Activated T-helper 17 cell treated with anti-CD3 and anti-CD28 coated beads, Interleukin-2, amount 50 U/mL, for 72 hours (primary cell): ENCODE measurements at regions not wholly inside any gene's neighbourhood (a gene's known extent, or its start where the extent isn't known, plus 50 kb on each side); places are given as distances from the start of the nearest gene placed in this dataset.
A peak's percentile ranks its signal among the peaks of the same experiment; 100 is the strongest.

Experiments
- ATAC-seq: fragments of 150-1000 bp; cut with Tn5 transposase; replicated peaks from 2 replicates; pipeline ENCODE4 v1.10.0; 2021; ENCODE audit warnings: mild to moderate bottlenecking, moderate library complexity
- H3K27ac Mint-ChIP-seq: one replicate; pipeline ENCODE4 v1.8.0; 2022; ENCODE audit warnings: mixed read lengths
- H3K27me3 Mint-ChIP-seq: one replicate; pipeline ENCODE4 v1.8.0; 2022; ENCODE audit warnings: mixed read lengths
- H3K36me3 Mint-ChIP-seq: one replicate; pipeline ENCODE4 v1.8.0; 2022; ENCODE audit warnings: low read depth, mild to moderate bottlenecking, mixed read lengths
- H3K4me1 Mint-ChIP-seq: one replicate; pipeline ENCODE4 v1.8.0; 2022; ENCODE audit warnings: mixed read lengths
- H3K4me3 Mint-ChIP-seq: one replicate; pipeline ENCODE4 v1.8.0; 2022; ENCODE audit warnings: mild to moderate bottlenecking, mixed read lengths
- H3K9me3 Mint-ChIP-seq: one replicate; pipeline ENCODE4 v1.8.0; 2022; ENCODE audit warnings: mixed read lengths

DNA sequence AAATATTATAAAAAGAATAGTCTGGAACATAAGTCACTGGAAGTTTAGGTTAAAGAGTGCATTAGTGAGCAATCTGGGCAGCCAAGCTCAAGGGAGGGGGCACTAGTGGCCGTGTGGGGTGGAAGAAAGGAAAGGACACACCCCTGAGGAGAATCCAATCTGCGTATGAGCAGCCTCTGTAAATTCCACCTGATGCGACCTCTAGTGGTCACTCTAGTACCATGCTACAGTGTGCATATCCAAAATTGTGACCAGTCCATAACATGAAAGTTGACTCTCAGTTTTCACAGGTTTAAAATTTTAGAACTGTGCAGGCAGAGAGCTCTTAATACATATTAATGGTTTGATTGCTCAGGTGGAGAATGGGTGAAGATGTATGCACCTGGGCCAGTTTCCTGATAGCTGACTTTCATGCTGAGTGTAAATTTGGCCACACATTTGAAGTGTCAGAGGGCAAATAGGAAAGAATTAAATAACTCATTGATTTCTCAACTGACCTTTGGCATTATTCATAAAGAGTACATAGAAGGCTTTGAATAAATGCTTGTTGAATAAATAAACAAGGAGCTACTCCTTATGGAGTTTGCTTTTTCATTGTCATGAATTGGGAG is 105.9 kb upstream of the C21orf91 start:
- peak; percentile 96 for ATAC-seq
- H3K27ac Mint-ChIP-seq, result no peak overlapping the region
- H3K4me3 Mint-ChIP-seq, result no peak overlapping the region
- H3K9me3 Mint-ChIP-seq, result peaks cover 8% of the 10 kb centered on the region
- H3K27me3 Mint-ChIP-seq, result no peaks in the 10 kb centered on the region
- no peaks in the 10 kb centered on the region for H3K4me1 Mint-ChIP-seq
- no peaks in the 10 kb centered on the region for H3K36me3 Mint-ChIP-seq

DNA sequence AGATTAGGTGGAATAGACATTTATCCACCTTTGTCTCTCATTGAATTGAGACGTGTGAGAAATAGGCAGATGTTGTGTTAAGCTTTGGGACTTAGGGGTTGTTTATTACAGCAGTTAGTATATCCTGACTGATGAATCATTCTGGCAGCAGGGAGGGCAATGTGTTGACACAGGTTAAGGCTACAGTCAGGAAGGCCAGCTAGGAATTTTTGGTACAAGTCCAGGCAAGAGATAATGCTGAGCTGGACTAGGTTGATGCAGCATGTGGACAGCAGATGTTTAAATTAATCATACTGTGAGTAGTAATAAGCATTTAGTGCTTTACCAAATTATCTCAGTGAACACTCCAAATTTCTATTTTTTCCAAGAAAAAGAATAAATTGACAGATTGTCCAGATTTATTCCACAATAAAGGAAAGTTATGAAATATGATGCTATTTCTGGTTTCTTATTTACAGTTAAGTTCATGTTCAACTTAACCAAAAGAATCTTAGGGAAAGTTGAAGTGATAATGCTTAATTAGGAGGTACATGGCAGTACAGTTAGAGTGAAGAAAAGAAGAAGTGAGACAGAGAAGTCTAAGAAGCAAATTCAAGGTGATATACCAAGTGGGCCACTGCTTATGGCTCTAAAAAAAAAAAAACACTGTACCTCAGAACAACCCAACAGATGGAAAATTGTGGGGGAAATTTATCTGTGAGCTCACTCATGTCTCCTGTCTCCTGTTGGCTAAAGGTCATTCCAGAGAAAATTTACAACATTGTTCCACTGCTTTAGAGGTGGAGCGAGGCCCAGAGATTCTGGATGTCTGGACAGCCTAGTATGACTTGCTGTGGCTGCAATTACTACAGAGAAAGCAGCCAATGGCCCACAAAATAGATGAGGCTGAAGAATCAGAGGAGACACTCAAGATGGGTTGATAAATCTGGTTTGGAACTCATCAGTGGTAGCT is 102.7 kb upstream of the C21orf91 start:
- Mint-ChIP-seq H3K9me3 (peaks cover 17% of the 10 kb centered on the region), H3K4me3 (no peak overlapping the region), H3K27ac (no peak overlapping the region), H3K4me1 (no peaks in the 10 kb centered on the region), H3K36me3 (no peaks in the 10 kb centered on the region), H3K27me3 (no peaks in the 10 kb centered on the region)
- no peak for ATAC-seq

DNA sequence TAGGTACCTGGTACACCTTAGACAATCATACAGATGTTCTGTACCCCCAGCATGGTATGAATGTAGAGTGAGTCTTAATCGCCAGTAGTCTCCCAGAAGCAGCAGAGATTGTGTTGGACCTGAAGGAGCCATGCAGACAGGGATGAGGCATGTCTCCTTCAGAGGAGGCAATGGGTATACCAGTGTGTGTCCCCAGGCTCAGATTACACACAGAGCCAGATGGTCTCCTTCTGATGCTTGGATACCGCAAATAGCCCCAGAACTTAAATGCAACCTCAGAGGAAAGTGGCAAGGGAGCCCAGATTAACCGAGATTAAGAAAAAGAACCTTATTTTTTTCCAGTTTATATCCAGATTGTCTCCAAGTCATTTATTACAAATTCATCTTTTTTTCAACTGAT is 96.8 kb upstream of the C21orf91 start:
- ATAC-seq, result no peak
- Mint-ChIP-seq H3K9me3 (peaks cover 17% of the 10 kb centered on the region), H3K27ac (no peak overlapping the region), H3K4me1 (no peaks in the 10 kb centered on the region), H3K36me3 (no peaks in the 10 kb centered on the region), H3K4me3 (no peak overlapping the region), H3K27me3 (no peaks in the 10 kb centered on the region)

DNA sequence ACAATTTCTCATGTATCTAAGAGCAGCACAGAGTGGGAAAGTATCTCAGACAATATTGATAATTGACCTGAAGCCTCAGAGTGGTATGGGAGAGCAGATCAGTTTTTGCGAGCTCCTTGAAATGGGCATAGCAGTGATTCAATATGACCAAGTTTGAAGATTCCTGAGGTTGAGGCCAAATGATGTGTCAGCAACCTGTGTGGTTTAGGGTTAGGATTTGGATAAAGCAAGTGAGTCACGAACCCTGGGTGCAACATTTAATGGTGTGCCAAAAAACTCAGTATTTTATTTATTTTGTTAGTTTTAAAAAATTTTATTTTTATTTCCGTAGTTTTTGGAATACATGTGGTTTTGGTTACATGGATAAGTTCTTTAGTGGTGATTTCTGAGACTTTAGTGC is 92.5 kb upstream of the C21orf91 start:
- Mint-ChIP-seq H3K27me3 (no peaks in the 10 kb centered on the region), H3K4me1 (no peaks in the 10 kb centered on the region), H3K36me3 (no peaks in the 10 kb centered on the region), H3K4me3 (no peak overlapping the region), H3K9me3 (no peaks in the 10 kb centered on the region), H3K27ac (no peak overlapping the region)
- ATAC-seq, result peak; percentile 19

DNA sequence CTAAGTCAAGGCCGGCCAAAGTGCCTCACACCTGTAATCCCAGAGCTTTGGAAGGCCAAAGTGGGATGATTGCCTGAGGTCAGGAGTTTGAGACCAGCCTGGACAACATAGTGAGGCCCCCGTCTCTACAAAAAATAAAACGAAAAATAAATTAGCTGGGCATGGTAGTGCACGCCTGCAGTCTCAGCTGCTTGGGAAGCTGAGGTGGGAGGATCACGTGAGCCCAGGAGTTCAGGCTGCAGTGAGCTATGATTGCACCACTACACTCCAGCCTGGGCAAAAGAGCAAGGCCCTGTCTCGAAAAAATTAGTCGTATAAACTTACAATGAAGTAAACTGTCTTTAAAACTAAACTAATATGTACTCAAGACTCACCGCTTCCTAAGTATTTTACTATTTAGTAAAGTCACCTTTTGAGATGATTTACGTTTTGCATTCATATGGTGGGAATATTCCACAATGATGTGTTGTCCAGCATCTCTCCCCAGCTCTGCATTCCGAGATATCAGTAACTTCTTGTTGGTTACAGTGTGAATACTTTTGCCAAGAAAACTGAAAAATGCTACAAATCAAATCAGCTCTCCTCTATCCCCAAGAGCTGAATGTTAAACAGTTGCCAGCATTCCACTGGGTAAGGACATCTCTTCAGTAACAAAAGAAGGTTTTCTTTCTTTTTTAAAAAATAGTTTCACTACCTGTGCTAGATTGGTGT is 84.9 kb upstream of the C21orf91 start:
- Mint-ChIP-seq H3K27me3 (no peaks in the 10 kb centered on the region), H3K9me3 (peaks cover 5% of the 10 kb centered on the region), H3K36me3 (no peaks in the 10 kb centered on the region), H3K4me3 (no peak overlapping the region), H3K4me1 (peaks cover 13% of the 10 kb centered on the region), H3K27ac (no peak overlapping the region)
- no peak for ATAC-seq

DNA sequence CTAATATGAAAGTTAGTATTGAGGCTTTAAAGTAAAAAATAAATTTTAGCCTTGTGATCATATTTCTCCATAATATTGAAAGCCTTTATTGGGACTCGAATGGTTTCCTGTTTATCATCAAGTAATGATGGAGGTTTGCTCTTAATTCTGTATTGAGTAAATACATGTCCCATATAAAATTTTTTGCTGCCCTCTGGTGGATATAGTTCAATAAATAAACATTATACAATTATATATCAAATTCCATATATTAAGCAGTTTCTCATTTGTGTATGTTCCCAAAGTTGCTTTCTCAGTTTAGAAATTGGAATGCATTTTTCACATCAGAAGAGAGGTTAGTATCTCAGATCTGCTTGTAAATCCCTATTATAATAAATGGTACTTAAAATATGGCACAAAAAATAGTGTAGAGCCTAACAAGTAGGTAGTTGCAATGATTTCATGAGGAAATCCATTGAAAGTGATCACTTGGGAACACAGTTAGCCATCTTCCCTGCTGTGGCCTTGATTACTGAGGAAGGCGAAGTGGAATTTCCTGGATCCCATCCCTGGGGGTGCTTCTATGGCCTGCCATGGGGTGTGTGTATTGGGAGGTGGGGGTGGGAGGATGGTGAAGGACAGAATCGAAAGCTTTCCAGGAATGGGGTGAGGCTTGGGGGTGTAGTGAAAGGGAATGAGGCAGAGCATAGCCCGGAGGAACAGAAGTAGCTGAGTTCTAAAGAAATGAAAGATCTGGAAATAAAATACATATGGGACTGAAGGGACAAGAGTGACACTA is 84.1 kb upstream of the C21orf91 start:
- Mint-ChIP-seq H3K4me1 (peaks cover 13% of the 10 kb centered on the region), H3K4me3 (no peak overlapping the region), H3K36me3 (no peaks in the 10 kb centered on the region), H3K27ac (no peak overlapping the region), H3K9me3 (peaks cover 5% of the 10 kb centered on the region), H3K27me3 (no peaks in the 10 kb centered on the region)
- ATAC-seq, result peak; percentile 50

DNA sequence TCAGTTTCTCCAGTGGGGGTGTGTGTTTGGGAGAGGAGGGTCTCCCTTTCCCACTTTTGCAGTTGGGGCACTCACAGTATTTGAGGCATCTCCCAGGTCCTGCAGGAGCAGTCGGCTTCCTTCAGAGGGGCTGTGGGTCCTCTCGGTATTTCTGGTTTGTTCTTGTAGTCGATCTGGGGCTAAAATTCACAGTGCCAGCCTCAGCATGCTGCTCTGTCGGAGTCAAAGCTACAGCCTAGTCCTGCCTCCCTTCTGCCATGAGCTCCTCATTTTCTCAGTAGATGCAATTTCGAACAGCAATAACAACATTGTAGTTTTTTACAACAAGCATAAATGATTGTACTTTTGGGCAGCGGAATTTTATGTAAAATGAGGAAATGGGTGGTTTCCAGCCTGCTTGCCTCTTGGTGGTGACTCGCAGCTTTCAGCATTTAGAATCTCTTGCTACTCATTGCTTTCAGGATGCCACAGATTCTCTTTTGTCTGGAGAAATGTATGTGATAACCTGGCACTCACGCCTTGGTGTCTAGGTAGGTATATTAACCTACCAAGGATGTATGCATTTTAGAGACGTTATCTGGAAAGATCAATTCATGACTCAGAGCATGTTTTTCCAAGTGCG is 82.4 kb upstream of the C21orf91 start:
- H3K27me3 Mint-ChIP-seq, result no peaks in the 10 kb centered on the region
- H3K36me3 Mint-ChIP-seq, result no peaks in the 10 kb centered on the region
- peaks cover 13% of the 10 kb centered on the region for H3K4me1 Mint-ChIP-seq
- ATAC-seq, result no peak
- peaks cover 5% of the 10 kb centered on the region for H3K9me3 Mint-ChIP-seq
- H3K27ac Mint-ChIP-seq, result peak overlapping the region; percentile 23
- H3K4me3 Mint-ChIP-seq, result peak overlapping the region; percentile 18

DNA sequence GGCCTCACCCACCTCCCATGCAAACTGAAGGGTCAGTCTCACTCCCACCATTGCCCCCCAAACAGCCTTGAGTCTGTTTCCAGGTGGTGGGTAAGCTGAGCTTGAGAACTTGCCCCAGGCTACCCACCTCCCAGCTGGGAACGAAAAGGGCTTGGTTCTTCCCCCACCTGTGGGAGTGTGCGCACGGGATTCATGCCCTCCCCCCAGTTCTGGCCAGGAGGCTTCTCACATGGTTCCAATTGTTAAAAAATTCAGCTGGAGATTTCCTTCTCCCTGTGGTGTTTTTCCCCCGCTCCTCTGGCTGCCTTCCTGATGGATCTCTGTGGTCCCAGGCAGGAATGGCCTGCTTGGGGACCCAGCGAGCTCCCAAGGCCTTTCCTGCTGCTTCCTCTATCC is 81.8 kb upstream of the C21orf91 start:
- peaks cover 13% of the 10 kb centered on the region for H3K4me1 Mint-ChIP-seq
- H3K36me3 Mint-ChIP-seq, result no peaks in the 10 kb centered on the region
- H3K27me3 Mint-ChIP-seq, result no peaks in the 10 kb centered on the region
- no peak overlapping the region for H3K27ac Mint-ChIP-seq
- H3K9me3 Mint-ChIP-seq, result peaks cover 5% of the 10 kb centered on the region
- no peak overlapping the region for H3K4me3 Mint-ChIP-seq
- ATAC-seq, result no peak

DNA sequence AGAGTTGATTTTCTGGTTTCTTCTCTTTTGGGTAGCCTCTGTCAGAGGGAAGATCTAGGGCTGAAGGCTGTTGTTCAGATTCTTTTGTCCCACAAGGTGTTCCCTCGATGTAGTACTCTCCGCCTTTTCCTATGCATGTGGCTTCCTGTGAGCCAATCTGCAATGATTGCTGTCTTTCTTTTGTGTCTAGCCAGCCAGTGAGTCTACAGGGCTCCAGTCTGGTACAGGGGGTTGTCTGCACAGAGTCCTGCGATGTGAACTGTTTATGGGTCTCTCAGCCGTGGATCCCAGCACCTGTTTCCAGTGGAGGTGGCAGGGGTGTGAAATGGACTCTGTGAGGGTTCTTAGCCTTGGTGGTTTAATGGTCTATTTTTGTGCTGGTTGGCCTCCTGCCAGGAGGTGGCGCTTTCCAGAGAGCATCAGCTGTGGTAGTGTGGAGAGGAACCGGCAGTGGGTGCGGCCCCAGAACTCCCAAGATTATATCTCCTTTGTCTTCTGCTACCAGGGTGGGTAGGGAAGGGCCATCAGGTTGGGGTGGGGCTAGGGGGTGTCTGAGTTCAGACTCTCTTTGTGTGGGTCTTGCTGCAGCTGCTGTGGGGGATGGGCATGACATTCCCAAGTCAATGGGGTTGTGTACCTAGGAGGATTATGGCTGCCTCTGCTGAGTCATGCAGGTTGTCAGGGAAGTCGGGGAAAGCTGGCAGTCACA is 81.3 kb upstream of the C21orf91 start:
- H3K27ac Mint-ChIP-seq, result peak overlapping the region; percentile 31
- no peaks in the 10 kb centered on the region for H3K36me3 Mint-ChIP-seq
- H3K9me3 Mint-ChIP-seq, result peaks cover 5% of the 10 kb centered on the region
- peaks cover 13% of the 10 kb centered on the region for H3K4me1 Mint-ChIP-seq
- no peaks in the 10 kb centered on the region for H3K27me3 Mint-ChIP-seq
- no peak for ATAC-seq
- H3K4me3 Mint-ChIP-seq, result peak overlapping the region; percentile 17

DNA sequence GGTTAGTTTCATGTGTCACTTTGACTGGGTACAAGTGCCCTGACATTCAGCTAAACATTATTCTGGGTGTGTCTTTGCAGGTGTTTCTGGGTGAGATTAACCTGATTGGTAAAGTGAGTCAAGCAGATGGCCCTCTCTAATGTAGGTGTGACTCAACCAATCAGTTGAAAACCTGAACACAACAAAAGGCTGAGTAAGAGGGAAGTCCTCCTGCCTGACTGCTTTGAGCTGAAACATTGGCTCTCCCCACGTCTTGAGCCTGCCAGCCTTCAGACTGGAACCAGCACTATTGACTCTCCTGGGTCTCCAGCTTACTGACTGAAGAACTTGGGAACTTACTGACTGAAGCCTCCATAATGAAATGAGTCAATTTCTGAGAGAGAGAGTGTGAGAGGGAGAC is 70.0 kb upstream of the C21orf91 start:
- H3K36me3 Mint-ChIP-seq, result no peaks in the 10 kb centered on the region

DNA sequence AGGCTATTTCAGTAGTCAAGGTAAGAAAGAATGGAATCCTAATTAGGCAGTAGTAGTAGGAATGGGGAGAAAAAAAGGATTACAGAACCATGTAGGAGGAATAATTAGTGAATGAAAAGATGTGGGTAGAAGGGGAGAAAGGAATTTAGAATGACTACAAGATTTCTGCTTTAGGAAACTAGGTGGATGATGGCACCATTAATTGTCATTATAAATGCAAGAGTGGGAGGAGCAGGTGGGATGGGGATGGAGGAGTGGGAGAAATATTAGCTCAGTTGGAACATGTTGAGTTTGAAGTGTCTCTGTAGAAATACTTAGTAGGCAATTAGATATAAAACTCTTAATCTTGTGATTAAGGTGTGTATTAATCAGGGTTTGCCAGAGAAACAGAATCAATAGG is 50.0 kb upstream of the C21orf91 start:
- peaks cover 3% of the 10 kb centered on the region for H3K9me3 Mint-ChIP-seq
- H3K36me3 Mint-ChIP-seq, result no peaks in the 10 kb centered on the region
- no peaks in the 10 kb centered on the region for H3K27me3 Mint-ChIP-seq
- no peak for ATAC-seq
- H3K4me1 Mint-ChIP-seq, result no peaks in the 10 kb centered on the region
- no peak overlapping the region for H3K27ac Mint-ChIP-seq
- H3K4me3 Mint-ChIP-seq, result no peak overlapping the region

More for the DNA sequence above, 70.0 kb upstream of the C21orf91 start:
- no peaks in the 10 kb centered on the region for H3K4me1 Mint-ChIP-seq
- no peak overlapping the region for H3K4me3 Mint-ChIP-seq
- H3K9me3 Mint-ChIP-seq, result no peaks in the 10 kb centered on the region
- H3K27ac Mint-ChIP-seq, result no peak overlapping the region
- no peak for ATAC-seq
- H3K27me3 Mint-ChIP-seq, result no peaks in the 10 kb centered on the region
